RWPE1 (cell line): ENCODE measurements at regions not wholly inside any gene's neighbourhood (a gene's known extent, or its start where the extent isn't known, plus 50 kb on each side); places are given as distances from the start of the nearest gene placed in this dataset.

Experiments used
- CTCF ChIA-PET: fragments of 350-600 bp; sonication (Branson Sonifier 250); formaldehyde crosslinking; extraction: SDS; loops from one replicate; lab custom pipeline; 2021; lab: Yijun Ruan, JAX
- POLR2A ChIA-PET: fragments of 400-600 bp; formaldehyde crosslinking; extraction: SDS; loops from one replicate; lab custom pipeline; 2020; ENCODE audit warnings: antibody characterized with exemption; ENCODE audit not compliant: low non-redundant PET; lab: Yijun Ruan, JAX
- DNase-seq: peaks from one replicate; pipeline ENCODE4 v3.0.0; 2012; ENCODE audit warnings: low spot score
- H3K27ac ChIP-seq: fragments of 450-650 bp; 2 replicates; pipeline ENCODE4 v1.5.1; 2017
- TF ChIP-seq, protein P1 (sequence below): fragments of 450-650 bp; conservative IDR thresholded peaks from 2 replicates; pipeline ENCODE4 v1.5.1; 2017; ENCODE audit warnings: low read depth, mild to moderate bottlenecking

DNA sequence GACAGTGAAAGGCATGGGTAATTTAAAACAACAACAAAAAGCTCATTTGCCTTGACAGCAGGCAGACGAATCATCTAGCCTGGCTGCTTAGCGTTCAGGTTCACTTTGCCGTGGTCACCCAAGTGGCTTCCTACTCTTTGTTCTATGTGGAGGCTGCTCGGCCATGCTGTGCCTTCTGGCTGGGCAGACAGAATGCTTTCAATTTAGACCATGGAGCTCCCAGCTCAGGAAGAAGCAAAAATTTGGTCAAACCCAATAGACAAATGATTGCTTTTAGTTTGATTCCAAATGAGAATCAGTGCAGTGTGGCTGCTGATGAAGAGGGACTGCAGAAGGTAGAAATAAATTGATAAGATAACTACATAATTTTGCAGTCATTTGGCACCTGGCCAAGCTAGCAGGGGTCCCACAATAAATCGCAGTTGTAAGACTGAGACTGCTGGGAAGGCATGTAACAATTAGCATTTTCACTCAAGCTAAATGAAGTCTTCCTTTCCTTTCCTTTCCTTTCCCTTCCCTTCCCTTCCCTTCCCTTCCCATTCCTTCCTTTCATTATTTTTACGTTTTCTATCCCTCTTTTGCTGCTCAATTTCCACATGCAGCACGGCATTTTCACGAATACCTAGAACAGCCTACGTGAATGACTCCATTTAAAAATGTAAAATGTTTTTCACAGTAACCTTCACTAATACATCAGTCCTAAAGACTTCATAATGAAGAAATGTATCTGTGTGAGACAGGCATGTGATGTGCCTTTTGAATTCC lies 360.4 kb upstream of the TGFBR2 start:
- no peak overlapping the region for H3K27ac ChIP-seq
- no peak for DNase-seq
- CTCF ChIA-PET = no interaction called here
- TF ChIP-seq, protein P1, sequence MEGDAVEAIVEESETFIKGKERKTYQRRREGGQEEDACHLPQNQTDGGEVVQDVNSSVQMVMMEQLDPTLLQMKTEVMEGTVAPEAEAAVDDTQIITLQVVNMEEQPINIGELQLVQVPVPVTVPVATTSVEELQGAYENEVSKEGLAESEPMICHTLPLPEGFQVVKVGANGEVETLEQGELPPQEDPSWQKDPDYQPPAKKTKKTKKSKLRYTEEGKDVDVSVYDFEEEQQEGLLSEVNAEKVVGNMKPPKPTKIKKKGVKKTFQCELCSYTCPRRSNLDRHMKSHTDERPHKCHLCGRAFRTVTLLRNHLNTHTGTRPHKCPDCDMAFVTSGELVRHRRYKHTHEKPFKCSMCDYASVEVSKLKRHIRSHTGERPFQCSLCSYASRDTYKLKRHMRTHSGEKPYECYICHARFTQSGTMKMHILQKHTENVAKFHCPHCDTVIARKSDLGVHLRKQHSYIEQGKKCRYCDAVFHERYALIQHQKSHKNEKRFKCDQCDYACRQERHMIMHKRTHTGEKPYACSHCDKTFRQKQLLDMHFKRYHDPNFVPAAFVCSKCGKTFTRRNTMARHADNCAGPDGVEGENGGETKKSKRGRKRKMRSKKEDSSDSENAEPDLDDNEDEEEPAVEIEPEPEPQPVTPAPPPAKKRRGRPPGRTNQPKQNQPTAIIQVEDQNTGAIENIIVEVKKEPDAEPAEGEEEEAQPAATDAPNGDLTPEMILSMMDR = no peak
- POLR2A ChIA-PET = no interaction called here

DNA sequence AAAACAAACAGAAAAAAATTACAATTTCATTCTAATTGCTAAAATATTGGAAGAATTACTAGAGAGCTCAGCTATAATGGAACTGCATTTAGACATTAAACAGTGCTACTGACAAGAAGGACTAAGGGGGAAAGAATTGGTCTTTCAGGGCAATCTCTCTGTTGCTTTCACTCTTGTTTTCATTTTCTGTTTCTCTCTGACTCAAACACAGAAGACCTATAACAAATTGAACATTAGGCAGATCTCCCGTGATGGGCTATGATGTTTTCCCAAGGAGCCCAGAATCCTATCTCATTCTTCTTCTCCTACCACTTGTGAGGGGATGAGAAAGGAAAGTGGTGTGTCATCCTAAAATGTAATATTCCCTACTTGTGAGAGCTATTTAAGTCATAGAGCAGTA lies 358.0 kb upstream of the TGFBR2 start:
- no peak for DNase-seq
- TF ChIP-seq, protein P1 = no peak
- POLR2A ChIA-PET = no interaction called here
- CTCF ChIA-PET = no interaction called here
- no peak overlapping the region for H3K27ac ChIP-seq

DNA sequence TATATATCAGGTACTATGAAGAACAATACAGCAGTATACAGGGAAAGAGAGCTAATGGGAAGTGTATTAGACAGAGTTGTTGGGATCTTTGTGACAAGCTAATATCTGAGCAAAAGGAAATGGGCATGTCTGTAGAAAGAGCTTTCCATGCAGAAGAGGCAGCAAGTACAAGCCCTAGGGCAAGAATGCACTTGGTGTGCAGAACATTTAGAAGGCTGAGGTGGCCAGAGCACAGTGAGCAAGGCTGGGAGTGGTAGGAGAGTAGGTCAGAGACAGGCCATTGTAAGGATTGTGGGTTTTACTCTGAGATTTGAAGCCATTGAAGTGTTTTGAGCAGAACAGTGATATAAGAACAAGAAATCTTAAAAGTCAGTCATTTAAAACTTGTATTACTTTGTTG lies 353.9 kb upstream of the TGFBR2 start:
- ChIA-PET CTCF (no interaction called here), POLR2A (no interaction called here)
- no peak overlapping the region for H3K27ac ChIP-seq
- TF ChIP-seq, protein P1 = no peak
- no peak for DNase-seq

DNA sequence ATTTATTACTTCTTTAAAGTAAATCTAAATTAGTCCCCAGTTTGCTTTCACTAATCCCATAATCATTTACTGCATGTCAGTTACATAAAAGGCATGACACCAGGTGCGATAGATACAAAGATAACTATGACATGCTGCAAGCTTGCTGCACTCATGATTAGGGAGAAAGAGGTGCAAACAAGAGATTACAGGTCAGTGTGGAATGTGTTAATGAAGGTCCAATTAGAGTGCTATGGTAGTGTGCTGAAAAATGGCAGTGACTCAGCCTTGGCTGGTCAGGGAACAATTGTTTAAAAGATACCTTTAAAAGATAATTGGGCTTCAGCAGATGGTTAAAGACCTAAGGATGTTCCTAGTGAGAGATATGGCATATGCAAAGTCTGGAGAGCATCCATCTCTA lies 352.6 kb upstream of the TGFBR2 start:
- ChIA-PET POLR2A (no interaction called here), CTCF (no interaction called here)
- TF ChIP-seq, protein P1 = no peak
- DNase-seq = no peak
- no peak overlapping the region for H3K27ac ChIP-seq

- TF ChIP-seq, protein P1 = no peak
- CTCF ChIA-PET = no interaction called here
- POLR2A ChIA-PET = no interaction called here
- no peak overlapping the region for H3K27ac ChIP-seq
- DNase-seq = no peak
Measured at GRCh38 chr3:30256474-30256873, 349.9 kb upstream of the TGFBR2 start.

- CTCF ChIA-PET = no interaction called here
- POLR2A ChIA-PET = no interaction called here
- H3K27ac ChIP-seq = no peak overlapping the region
Measured at GRCh38 chr3:30258426-30259392, 347.7 kb upstream of the TGFBR2 start.

More at GRCh38 chr3:30258426-30259392, 347.7 kb upstream of the TGFBR2 start:
- TF ChIP-seq, protein P1 = no peak
- no peak for DNase-seq
